ENCODE measurements at regions not wholly inside any gene's neighbourhood (a gene's known extent, or its start where the extent isn't known, plus 50 kb on each side); places are given as distances from the start of the nearest gene placed in this dataset.

- no peak for TF ChIP-seq GATA3 (IDR thresholded peaks at IDR 0.05; ENCODE audit: low read depth, low read length)
- TF ChIP-seq GATA2 (IDR thresholded peaks at IDR 0.05; ENCODE audit: low read depth, low read length), result no peak
These were observed 412.1 kb upstream of the CWC22 start for GRCh38 chr2:180419212-180419611.
